Osteoblast (primary cell): ENCODE measurements at regions not wholly inside any gene's neighbourhood (a gene's known extent, or its start where the extent isn't known, plus 50 kb on each side); places are given as distances from the start of the nearest gene placed in this dataset.
"Not testable (repeated sequence)": the region's sequence is repeated elsewhere in the genome, so short reads cannot be mapped to it uniquely, and the experiment has no call there.

Experiments used
- DNase-seq: peaks from one replicate; pipeline ENCODE4 v3.0.0; 2011; ENCODE audit warnings: low spot score, mixed read lengths; ENCODE audit not compliant: insufficient read length; ENCODE audit errors: missing footprints
- H2AFZ ChIP-seq: 2 replicates; pipeline ENCODE4 v1.6.0; 2011; ENCODE audit warnings: mild to moderate bottlenecking, low read length
- H3K27ac ChIP-seq: 2 replicates; pipeline ENCODE4 v1.5.1; 2011; ENCODE audit warnings: mild to moderate bottlenecking, low read depth, low read length, moderate library complexity
- H3K27me3 ChIP-seq: 2 replicates; pipeline ENCODE4 v1.6.0; 2012; ENCODE audit warnings: mild to moderate bottlenecking, control low read depth, inconsistent platforms, low read length, moderate library complexity; ENCODE audit not compliant: insufficient read depth
- H3K36me3 ChIP-seq: 2 replicates; pipeline ENCODE4 v1.5.1; 2011; ENCODE audit warnings: mild to moderate bottlenecking, low read length, control low read depth, moderate library complexity; ENCODE audit not compliant: insufficient read depth
- H3K4me1 ChIP-seq: 2 replicates; pipeline ENCODE4 v1.5.1; 2011; ENCODE audit warnings: mild to moderate bottlenecking, low read length, control low read depth, moderate library complexity; ENCODE audit not compliant: insufficient read depth
- H3K4me2 ChIP-seq: 2 replicates; pipeline ENCODE4 v1.6.0; 2011; ENCODE audit warnings: mild to moderate bottlenecking, low read length; ENCODE audit not compliant: insufficient read depth
- H3K4me3 ChIP-seq: fragments of 200-600 bp; sonication (generic); 3 replicates; pipeline ENCODE4 v1.5.1; 2012; ENCODE audit warnings: mild to moderate bottlenecking, low read length, inconsistent platforms; ENCODE audit not compliant: insufficient read depth
- H3K79me2 ChIP-seq: 2 replicates; pipeline ENCODE4 v1.6.0; 2012; ENCODE audit warnings: mild to moderate bottlenecking, low read length, control low read depth, inconsistent platforms; ENCODE audit not compliant: insufficient read depth
- H3K9me3 ChIP-seq: 2 replicates; pipeline ENCODE4 v1.5.1; 2011; ENCODE audit warnings: low read depth, low read length, control low read depth
- H4K20me1 ChIP-seq: 2 replicates; pipeline ENCODE4 v1.6.0; 2012; ENCODE audit warnings: mild to moderate bottlenecking, low read length, control low read depth; ENCODE audit not compliant: insufficient read depth
- CTCF ChIP-seq: IDR thresholded peaks from 2 replicates; pipeline ENCODE4 v1.5.1; 2011; ENCODE audit warnings: mild to moderate bottlenecking, low read depth, low read length, moderate library complexity; ENCODE audit errors: extremely low read depth

DNA sequence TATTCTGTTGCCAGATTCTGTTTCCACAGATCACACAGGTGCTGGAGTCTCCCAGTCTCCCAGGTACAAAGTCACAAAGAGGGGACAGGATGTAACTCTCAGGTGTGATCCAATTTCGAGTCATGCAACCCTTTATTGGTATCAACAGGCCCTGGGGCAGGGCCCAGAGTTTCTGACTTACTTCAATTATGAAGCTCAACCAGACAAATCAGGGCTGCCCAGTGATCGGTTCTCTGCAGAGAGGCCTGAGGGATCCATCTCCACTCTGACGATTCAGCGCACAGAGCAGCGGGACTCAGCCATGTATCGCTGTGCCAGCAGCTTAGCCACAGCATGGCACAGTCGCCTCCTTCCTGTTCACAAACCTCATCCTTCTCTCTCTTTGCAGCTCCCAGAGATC lies 237.5 kb upstream of the PRSS1 start:
- H3K79me2 ChIP-seq = no peaks in the 10 kb centered on the region
- TF ChIP-seq CTCF = no peak
- H4K20me1 ChIP-seq = no peaks in the 10 kb centered on the region
- no peak overlapping the region for H2AFZ ChIP-seq
- no peak overlapping the region for H3K4me2 ChIP-seq
- peaks cover 6% of the 10 kb centered on the region for H3K27me3 ChIP-seq
- no peaks in the 10 kb centered on the region for H3K9me3 ChIP-seq
- no peaks in the 10 kb centered on the region for H3K36me3 ChIP-seq
- H3K27ac ChIP-seq = no peak overlapping the region
- peaks cover 26% of the 10 kb centered on the region for H3K4me1 ChIP-seq
- DNase-seq = no peak
- H3K4me3 ChIP-seq = no peak overlapping the region

DNA sequence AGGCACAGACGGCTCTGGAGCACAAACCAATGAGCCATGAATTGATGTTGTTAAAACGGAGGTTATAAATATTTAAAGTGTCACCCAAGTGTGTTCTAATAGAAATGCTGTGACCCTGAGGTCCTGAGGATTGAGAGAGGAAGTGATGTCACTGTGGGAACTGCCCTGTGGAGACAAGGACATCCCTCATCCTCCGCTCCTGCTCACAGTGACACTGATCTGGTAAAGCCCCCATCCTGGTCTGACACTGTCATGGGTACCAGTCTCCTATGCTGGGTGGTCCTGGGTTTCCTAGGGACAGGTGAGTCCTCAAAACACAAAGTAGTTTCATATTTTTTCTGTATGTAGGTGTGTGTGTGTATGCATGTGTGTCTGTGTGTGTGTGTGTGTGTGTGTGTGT lies 237.9 kb upstream of the PRSS1 start:
- Histone ChIP-seq H3K36me3 (no peaks in the 10 kb centered on the region), H2AFZ (no peak overlapping the region), H4K20me1 (no peaks in the 10 kb centered on the region), H3K79me2 (no peaks in the 10 kb centered on the region), H3K4me2 (no peak overlapping the region), H3K4me1 (peaks cover 26% of the 10 kb centered on the region), H3K27ac (no peak overlapping the region), H3K9me3 (no peaks in the 10 kb centered on the region), H3K4me3 (no peak overlapping the region), H3K27me3 (peaks cover 8% of the 10 kb centered on the region)
- no peak for TF ChIP-seq CTCF
- no peak for DNase-seq

DNA sequence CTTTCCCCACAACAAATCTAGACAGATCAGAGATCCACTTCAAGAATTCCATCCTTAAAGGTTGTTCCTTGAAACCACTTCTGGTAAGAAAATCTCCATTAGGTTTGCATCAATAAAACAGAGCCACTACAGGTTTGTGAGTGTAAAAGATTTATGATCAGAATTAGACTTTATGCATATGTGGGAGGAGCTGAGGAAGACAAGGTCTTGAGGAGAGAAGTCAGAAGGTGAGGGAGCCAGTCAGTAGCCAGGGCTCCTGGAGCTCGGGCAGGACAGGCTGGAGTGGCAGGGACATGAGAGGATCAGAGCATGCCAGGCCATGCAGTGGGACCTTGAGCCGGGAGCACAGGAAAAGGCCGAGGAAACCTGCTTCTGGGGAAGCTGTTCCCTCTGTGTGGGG lies 240.0 kb upstream of the PRSS1 start:
- not testable (repeated sequence) for H3K4me2 ChIP-seq, DNase-seq, H3K4me3 ChIP-seq, H4K20me1 ChIP-seq, H2AFZ ChIP-seq, H3K79me2 ChIP-seq, H3K9me3 ChIP-seq, H3K27ac ChIP-seq, H3K36me3 ChIP-seq
- Histone ChIP-seq H3K27me3 (peaks cover 28% of the 10 kb centered on the region), H3K4me1 (peaks cover 13% of the 10 kb centered on the region)

DNA sequence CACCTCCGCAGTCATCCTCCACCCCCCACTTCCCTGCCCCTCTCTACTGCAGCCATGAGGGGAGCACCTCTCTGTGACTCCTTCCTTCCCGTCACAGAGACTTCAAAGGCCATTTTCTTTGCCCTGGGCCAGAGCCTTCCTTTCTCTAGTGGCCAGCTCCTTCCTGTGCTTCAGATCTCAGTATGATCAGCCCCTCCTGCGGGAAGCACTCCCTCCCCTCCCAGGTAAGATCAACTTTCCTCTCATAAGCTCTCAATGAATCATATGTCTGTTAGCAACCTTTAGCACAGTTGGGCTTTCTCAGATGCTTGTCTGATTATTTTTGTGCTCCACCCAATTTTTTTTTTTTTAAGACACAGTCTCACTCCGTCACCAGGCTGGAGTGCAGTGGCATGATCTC lies 241.0 kb upstream of the PRSS1 start:
- peak; percentile 26 for DNase-seq
- H3K27ac ChIP-seq = no peak overlapping the region
- peaks cover 33% of the 10 kb centered on the region for H3K27me3 ChIP-seq
- no peak for TF ChIP-seq CTCF
- no peaks in the 10 kb centered on the region for H3K79me2 ChIP-seq
- no peak overlapping the region for H3K4me2 ChIP-seq
- H3K4me3 ChIP-seq = no peak overlapping the region
- H3K36me3 ChIP-seq = no peaks in the 10 kb centered on the region
- H3K4me1 ChIP-seq = peaks cover 7% of the 10 kb centered on the region
- no peaks in the 10 kb centered on the region for H3K9me3 ChIP-seq
- H2AFZ ChIP-seq = no peak overlapping the region
- H4K20me1 ChIP-seq = no peaks in the 10 kb centered on the region

- Histone ChIP-seq H3K4me3 (no peak overlapping the region), H4K20me1 (no peaks in the 10 kb centered on the region), H3K79me2 (no peaks in the 10 kb centered on the region), H3K4me1 (peaks cover 3% of the 10 kb centered on the region), H3K4me2 (no peak overlapping the region), H2AFZ (no peak overlapping the region), H3K9me3 (no peaks in the 10 kb centered on the region), H3K27ac (no peak overlapping the region), H3K27me3 (peaks cover 38% of the 10 kb centered on the region), H3K36me3 (no peaks in the 10 kb centered on the region)
- no peak for DNase-seq
- no peak for TF ChIP-seq CTCF
Observed at GRCh38 chr7:142507799-142508198, 241.5 kb upstream of the PRSS1 start.

GRCh38 chr7:142507066-142507465 lies 242.2 kb upstream of the PRSS1 start:
- not testable (repeated sequence) for H3K4me3 ChIP-seq, H3K9me3 ChIP-seq, H2AFZ ChIP-seq, H3K36me3 ChIP-seq, H3K4me1 ChIP-seq, H4K20me1 ChIP-seq, H3K4me2 ChIP-seq, H3K79me2 ChIP-seq, H3K27ac ChIP-seq, DNase-seq
- peaks cover 45% of the 10 kb centered on the region for H3K27me3 ChIP-seq
